Ectodermal cell (in vitro differentiated cells): ENCODE measurements at regions not wholly inside any gene's neighbourhood (a gene's known extent, or its start where the extent isn't known, plus 50 kb on each side); places are given as distances from the start of the nearest gene placed in this dataset.
"Not testable (repeated sequence)": the region's sequence is repeated elsewhere in the genome, so short reads cannot be mapped to it uniquely, and the experiment has no call there.

Experiments
- H3K27ac ChIP-seq: 2 replicates; pipeline ENCODE4 v1.7.0; 2013; ENCODE audit warnings: mild to moderate bottlenecking, low read depth, low read length; ENCODE audit not compliant: insufficient read depth, poor library complexity, severe bottlenecking
- H3K27me3 ChIP-seq: 2 replicates; pipeline ENCODE4 v1.7.0; 2013; ENCODE audit warnings: mild to moderate bottlenecking, low read length; ENCODE audit not compliant: insufficient read depth, control insufficient read depth, poor library complexity, severe bottlenecking
- H3K36me3 ChIP-seq: one replicate; pipeline ENCODE4 v1.7.0; 2013; ENCODE audit warnings: low read length; ENCODE audit not compliant: control insufficient read depth, insufficient read depth
- H3K4me1 ChIP-seq: one replicate; pipeline ENCODE4 v1.7.0; 2013; ENCODE audit warnings: low read length; ENCODE audit not compliant: control insufficient read depth, insufficient read depth
- H3K4me3 ChIP-seq: 2 replicates; pipeline ENCODE4 v1.7.0; 2013; ENCODE audit warnings: low read depth, low read length, control low read depth; ENCODE audit not compliant: insufficient read depth
- H3K9me3 ChIP-seq: 2 replicates; pipeline ENCODE4 v1.7.0; 2013; ENCODE audit warnings: mild to moderate bottlenecking, low read length, moderate library complexity; ENCODE audit not compliant: control insufficient read depth
- WGBS, 2 experiments: methylation state at CpG; one replicate each; pipeline ENCODE4 v1.1.7; 2013; ENCODE audit warnings: missing lambda C conversion rate in 2 of 2; 5-methylcytosine and 5-hydroxymethylcytosine counted together

DNA sequence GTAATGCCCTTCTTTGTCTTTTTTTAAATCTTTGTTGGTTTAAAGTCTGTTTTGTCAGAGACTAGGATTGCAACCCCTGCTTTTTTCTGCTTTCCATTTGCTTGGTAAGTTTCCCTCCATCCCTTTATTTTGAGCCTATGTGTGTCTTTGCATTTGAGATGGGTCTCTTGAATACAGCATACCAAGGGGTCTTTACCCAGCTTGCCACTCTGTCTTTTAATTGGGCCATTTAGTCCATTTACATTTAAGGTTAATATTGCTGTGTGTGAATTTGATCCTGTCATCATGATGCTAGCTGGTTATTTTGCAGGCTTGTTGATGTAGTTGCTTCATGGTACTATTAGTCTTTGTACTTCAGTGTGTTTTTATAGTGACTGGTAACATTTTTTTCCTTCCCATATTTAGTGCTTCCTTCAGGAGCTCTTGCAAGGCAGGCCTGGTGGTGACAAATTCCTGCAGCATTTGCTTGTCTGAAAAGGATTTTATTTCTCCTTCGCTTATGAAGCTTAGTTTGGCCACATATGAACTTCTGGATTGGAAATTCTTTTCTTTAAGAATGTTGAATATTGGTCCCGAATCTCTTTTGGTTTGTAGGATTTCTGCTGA, 215.0 kb downstream of the CYB561 start:
- H3K4me1 ChIP-seq, H3K36me3 ChIP-seq, H3K27ac ChIP-seq, H3K9me3 ChIP-seq, H3K27me3 ChIP-seq, H3K4me3 ChIP-seq: not testable (repeated sequence)
- WGBS, 2 experiments, result 90 to 95% methylated on average over 2 of the region's 2 CpGs

DNA sequence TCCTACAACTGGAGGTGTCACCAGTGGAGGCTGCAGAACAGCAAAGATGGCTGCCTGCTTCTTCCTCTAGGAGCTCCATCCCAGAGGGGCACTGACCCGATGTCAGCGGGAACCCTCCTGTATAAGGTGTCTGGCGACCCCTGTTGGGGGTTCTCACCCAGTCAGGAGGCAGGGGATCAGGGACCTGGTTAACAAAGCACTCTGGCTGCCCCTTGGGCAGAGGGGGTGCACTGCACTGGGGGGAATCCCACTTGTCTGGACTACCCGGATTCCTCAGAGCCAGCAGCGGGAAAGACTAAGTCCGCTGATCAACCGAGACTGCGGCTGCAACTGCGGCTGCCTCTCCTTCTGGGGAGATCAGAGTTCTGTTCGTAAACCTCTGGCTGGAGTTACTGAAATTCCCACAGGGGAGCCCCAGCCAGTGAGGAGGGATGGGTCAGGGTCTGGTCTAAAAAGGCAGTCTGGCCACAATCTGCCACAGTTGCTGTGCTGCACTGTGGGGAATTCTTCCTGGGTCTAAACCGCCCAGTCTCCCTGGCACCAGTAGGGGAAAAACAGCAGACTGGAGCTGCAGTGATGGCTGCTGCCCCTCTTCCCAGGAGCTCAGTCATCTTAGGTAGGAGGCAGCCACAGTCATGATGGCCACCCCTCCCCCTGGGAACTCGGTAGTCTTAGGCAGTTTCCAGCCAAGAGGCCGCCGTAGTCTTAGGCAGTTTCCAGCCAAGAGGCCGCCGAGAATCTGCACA, 213.4 kb downstream of the CYB561 start:
- Histone ChIP-seq H3K36me3 (no peaks in the 10 kb centered on the region), H3K9me3 (peaks cover 4% of the 10 kb centered on the region)
- 96 to 97% methylated on average over 16 of the region's 16 CpGs for WGBS, 2 experiments

GRCh38 chr17:63240106-63240505, 206.0 kb downstream of the CYB561 start:
- H3K27me3 ChIP-seq, result no peaks in the 10 kb centered on the region
- no peak overlapping the region for H3K4me3 ChIP-seq
- H3K9me3 ChIP-seq, result no peaks in the 10 kb centered on the region
- 88 to 99% methylated on average over 1 to 3 of the region's 3 CpGs for WGBS, 2 experiments
- H3K36me3 ChIP-seq, result no peaks in the 10 kb centered on the region
- H3K4me1 ChIP-seq, result no peaks in the 10 kb centered on the region
- H3K27ac ChIP-seq, result no peak overlapping the region

More for the DNA sequence above, 213.4 kb downstream of the CYB561 start:
- H3K27me3 ChIP-seq, result no peaks in the 10 kb centered on the region
- no peaks in the 10 kb centered on the region for H3K4me1 ChIP-seq
- no peak overlapping the region for H3K27ac ChIP-seq
- H3K4me3 ChIP-seq, result no peak overlapping the region

- Histone ChIP-seq H3K27ac (no peak overlapping the region), H3K4me1 (no peaks in the 10 kb centered on the region)
- WGBS, 2 experiments, result 88% methylated on average over 1 of the region's 2 CpGs; no CpG with 5 or more reads in 1 of the 2 experiments
These were observed 199.8 kb downstream of the CYB561 start for GRCh38 chr17:63246344-63246743.

GRCh38 chr17:63247706-63248105, 198.4 kb downstream of the CYB561 start:
- Histone ChIP-seq H3K4me3 (no peak overlapping the region), H3K27me3 (no peaks in the 10 kb centered on the region), H3K9me3 (no peaks in the 10 kb centered on the region), H3K27ac (no peak overlapping the region), H3K4me1 (no peaks in the 10 kb centered on the region), H3K36me3 (no peaks in the 10 kb centered on the region)
- no CpG with 5 or more reads among the region's 1 CpG for WGBS, 2 experiments

More at GRCh38 chr17:63246344-63246743, 199.8 kb downstream of the CYB561 start:
- Histone ChIP-seq H3K9me3 (no peaks in the 10 kb centered on the region), H3K36me3 (no peaks in the 10 kb centered on the region), H3K27me3 (no peaks in the 10 kb centered on the region), H3K4me3 (no peak overlapping the region)

- Histone ChIP-seq H3K27ac (no peak overlapping the region), H3K9me3 (no peaks in the 10 kb centered on the region), H3K4me3 (no peak overlapping the region), H3K36me3 (no peaks in the 10 kb centered on the region), H3K27me3 (no peaks in the 10 kb centered on the region), H3K4me1 (no peaks in the 10 kb centered on the region)
- 74 to 89% methylated on average over 4 of the region's 4 CpGs for WGBS, 2 experiments
These were observed 196.7 kb downstream of the CYB561 start for GRCh38 chr17:63249256-63250004.

DNA sequence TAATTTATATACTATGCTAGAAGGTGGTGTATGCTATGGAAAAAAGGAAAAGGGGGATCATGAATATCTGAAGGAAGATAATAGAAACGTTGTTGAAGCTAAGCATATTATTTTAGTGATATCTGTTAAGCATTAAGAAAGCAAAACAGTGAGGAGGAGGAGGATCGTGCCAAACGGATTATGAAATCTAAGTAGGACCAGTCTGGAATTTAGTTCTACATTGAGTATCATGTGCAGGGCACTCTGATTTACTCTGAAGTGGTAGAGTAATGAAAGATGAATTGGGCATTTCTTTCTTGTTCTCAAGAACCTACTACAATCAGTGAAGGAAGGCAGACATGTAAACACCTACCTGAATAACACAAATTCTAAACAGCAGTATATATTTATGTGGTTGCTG, 195.3 kb downstream of the CYB561 start:
- Histone ChIP-seq H3K36me3 (no peaks in the 10 kb centered on the region), H3K9me3 (no peaks in the 10 kb centered on the region), H3K4me3 (no peak overlapping the region), H3K27me3 (no peaks in the 10 kb centered on the region), H3K4me1 (no peaks in the 10 kb centered on the region), H3K27ac (no peak overlapping the region)
- WGBS, 2 experiments, result 90 to 96% methylated on average over 3 of the region's 3 CpGs

DNA sequence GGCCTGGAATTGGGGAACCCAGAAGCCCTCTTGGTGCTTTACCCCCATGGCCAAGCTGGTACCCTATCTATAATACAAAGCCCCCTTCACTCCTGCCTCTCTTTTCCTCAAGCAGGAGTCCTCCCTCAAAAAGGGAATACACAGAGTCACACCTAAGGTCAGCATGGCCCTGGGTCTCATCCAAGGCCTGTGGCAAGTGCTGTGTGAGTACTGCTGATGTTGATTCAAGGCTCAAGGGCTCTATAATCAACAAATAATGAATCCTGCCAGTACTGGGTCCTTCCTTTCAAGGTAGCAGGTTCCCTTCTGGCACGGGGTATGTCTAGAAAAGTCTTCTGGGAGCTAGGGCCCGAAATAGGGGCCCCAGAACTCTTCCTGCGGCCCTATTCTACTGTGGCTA, 187.3 kb downstream of the CYB561 start:
- WGBS, 2 experiments, result 94 to 100% methylated on average over 3 of the region's 3 CpGs
- Histone ChIP-seq H3K4me3 (no peak overlapping the region), H3K4me1 (no peaks in the 10 kb centered on the region), H3K27me3 (no peaks in the 10 kb centered on the region), H3K9me3 (no peaks in the 10 kb centered on the region), H3K27ac (no peak overlapping the region), H3K36me3 (no peaks in the 10 kb centered on the region)

- Histone ChIP-seq H3K4me1 (no peaks in the 10 kb centered on the region), H3K27me3 (no peaks in the 10 kb centered on the region), H3K36me3 (no peaks in the 10 kb centered on the region), H3K4me3 (no peak overlapping the region), H3K9me3 (no peaks in the 10 kb centered on the region), H3K27ac (no peak overlapping the region)
- WGBS, 2 experiments, result 93 to 100% methylated on average over 3 to 4 of the region's 5 CpGs
These were observed 183.2 kb downstream of the CYB561 start for GRCh38 chr17:63262751-63263476.

DNA sequence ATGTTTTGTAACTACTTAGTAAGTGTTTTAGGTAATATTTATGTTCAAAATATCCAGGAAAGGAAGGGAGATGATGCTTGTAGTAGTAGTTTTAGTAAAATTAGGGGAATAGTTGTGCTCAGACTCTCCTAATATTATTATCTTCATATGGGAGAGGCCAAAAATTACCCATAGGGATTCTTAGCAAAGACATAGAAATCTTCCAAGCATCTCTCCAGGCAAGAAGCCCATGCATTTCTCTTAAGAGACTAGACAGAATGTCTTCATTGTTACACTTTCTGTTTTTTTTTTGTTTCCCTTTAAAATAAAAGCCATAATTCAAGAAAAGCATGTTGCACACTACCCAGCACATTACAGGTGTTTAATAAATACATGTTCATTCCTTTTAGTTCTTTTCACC, 180.6 kb downstream of the CYB561 start:
- H3K36me3 ChIP-seq, result no peaks in the 10 kb centered on the region
- H3K27ac ChIP-seq, result no peak overlapping the region
- no peak overlapping the region for H3K4me3 ChIP-seq
- H3K27me3 ChIP-seq, result no peaks in the 10 kb centered on the region
- H3K9me3 ChIP-seq, result no peaks in the 10 kb centered on the region
- no peaks in the 10 kb centered on the region for H3K4me1 ChIP-seq
